Glutamatergic neuron (in vitro differentiated cells): ENCODE measurements at regions not wholly inside any gene's neighbourhood (a gene's known extent, or its start where the extent isn't known, plus 50 kb on each side); places are given as distances from the start of the nearest gene placed in this dataset.
"Not testable (repeated sequence)": the region's sequence is repeated elsewhere in the genome, so short reads cannot be mapped to it uniquely, and the experiment has no call there.

Source experiments
- DNase-seq: peaks from one replicate; pipeline ENCODE4 v3.0.0; 2022
- H3K27ac Mint-ChIP-seq: one replicate; pipeline ENCODE4 v1.8.0; 2020; ENCODE audit warnings: mild to moderate bottlenecking, mixed read lengths, inconsistent platforms; ENCODE audit not compliant: unreplicated experiment
- H3K27me3 Mint-ChIP-seq: one replicate; pipeline ENCODE4 v1.8.0; 2020; ENCODE audit warnings: mild to moderate bottlenecking, moderate library complexity, mixed read lengths, inconsistent platforms; ENCODE audit not compliant: unreplicated experiment
- H3K36me3 Mint-ChIP-seq: one replicate; pipeline ENCODE4 v1.8.0; 2020; ENCODE audit warnings: mild to moderate bottlenecking, mixed read lengths, inconsistent platforms; ENCODE audit not compliant: unreplicated experiment
- H3K4me1 Mint-ChIP-seq: one replicate; pipeline ENCODE4 v1.8.0; 2020; ENCODE audit warnings: mild to moderate bottlenecking, low read depth, mixed read lengths, inconsistent platforms; ENCODE audit not compliant: unreplicated experiment
- H3K4me3 Mint-ChIP-seq: one replicate; pipeline ENCODE4 v1.8.0; 2020; ENCODE audit warnings: mild to moderate bottlenecking, mixed read lengths, inconsistent platforms; ENCODE audit not compliant: unreplicated experiment
- H3K9me3 Mint-ChIP-seq: one replicate; pipeline ENCODE4 v1.8.0; 2020; ENCODE audit warnings: mild to moderate bottlenecking, moderate library complexity, mixed read lengths, inconsistent platforms; ENCODE audit not compliant: unreplicated experiment
- TF ChIP-seq, protein P1 (sequence below): fragments of 200-600 bp; sonication (generic); IDR thresholded peaks from one replicate; pipeline ENCODE4 v1.5.0; 2021; ENCODE audit not compliant: partially characterized antibody, unreplicated experiment

DNA sequence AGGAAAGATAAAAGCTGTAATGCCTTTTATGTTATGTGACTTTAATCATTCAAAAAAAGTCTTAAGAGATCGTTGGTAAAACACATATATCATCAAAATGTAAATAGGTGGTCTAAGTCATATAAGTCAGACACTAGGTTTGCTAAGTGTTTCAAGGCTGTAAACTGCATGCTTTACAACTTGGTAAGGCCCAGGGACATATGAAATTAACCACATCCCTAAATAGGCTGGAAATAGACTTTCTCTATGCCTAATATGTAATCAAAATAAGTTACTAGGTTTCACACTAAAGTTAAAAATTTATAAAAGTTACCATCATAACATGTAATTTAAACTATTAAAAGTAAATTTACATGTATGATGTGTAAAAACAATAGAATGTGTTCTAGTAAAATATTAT, 946.3 kb upstream of the LRATD1 start:
- H3K27ac Mint-ChIP-seq: no peak overlapping the region
- TF ChIP-seq, protein P1, sequence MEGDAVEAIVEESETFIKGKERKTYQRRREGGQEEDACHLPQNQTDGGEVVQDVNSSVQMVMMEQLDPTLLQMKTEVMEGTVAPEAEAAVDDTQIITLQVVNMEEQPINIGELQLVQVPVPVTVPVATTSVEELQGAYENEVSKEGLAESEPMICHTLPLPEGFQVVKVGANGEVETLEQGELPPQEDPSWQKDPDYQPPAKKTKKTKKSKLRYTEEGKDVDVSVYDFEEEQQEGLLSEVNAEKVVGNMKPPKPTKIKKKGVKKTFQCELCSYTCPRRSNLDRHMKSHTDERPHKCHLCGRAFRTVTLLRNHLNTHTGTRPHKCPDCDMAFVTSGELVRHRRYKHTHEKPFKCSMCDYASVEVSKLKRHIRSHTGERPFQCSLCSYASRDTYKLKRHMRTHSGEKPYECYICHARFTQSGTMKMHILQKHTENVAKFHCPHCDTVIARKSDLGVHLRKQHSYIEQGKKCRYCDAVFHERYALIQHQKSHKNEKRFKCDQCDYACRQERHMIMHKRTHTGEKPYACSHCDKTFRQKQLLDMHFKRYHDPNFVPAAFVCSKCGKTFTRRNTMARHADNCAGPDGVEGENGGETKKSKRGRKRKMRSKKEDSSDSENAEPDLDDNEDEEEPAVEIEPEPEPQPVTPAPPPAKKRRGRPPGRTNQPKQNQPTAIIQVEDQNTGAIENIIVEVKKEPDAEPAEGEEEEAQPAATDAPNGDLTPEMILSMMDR: no peak
- peaks cover 3% of the 10 kb centered on the region for H3K4me1 Mint-ChIP-seq
- DNase-seq: no peak
- H3K4me3 Mint-ChIP-seq: no peak overlapping the region
- H3K9me3 Mint-ChIP-seq: peaks cover 7% of the 10 kb centered on the region
- peaks cover 14% of the 10 kb centered on the region for H3K36me3 Mint-ChIP-seq
- H3K27me3 Mint-ChIP-seq: no peaks in the 10 kb centered on the region

- no peaks in the 10 kb centered on the region for H3K27me3 Mint-ChIP-seq
- H3K9me3 Mint-ChIP-seq: no peaks in the 10 kb centered on the region
- no peaks in the 10 kb centered on the region for H3K36me3 Mint-ChIP-seq
- H3K4me3 Mint-ChIP-seq: no peak overlapping the region
- TF ChIP-seq, protein P1: no peak
- no peaks in the 10 kb centered on the region for H3K4me1 Mint-ChIP-seq
- no peak overlapping the region for H3K27ac Mint-ChIP-seq
- no peak for DNase-seq
These were observed 937.8 kb upstream of the LRATD1 start for GRCh38 chr2:13694673-13695072.

- H3K9me3 Mint-ChIP-seq: no peaks in the 10 kb centered on the region
- H3K27ac Mint-ChIP-seq: no peak overlapping the region
- H3K36me3 Mint-ChIP-seq: no peaks in the 10 kb centered on the region
- no peaks in the 10 kb centered on the region for H3K27me3 Mint-ChIP-seq
- no peak for DNase-seq
- no peak overlapping the region for H3K4me3 Mint-ChIP-seq
- no peaks in the 10 kb centered on the region for H3K4me1 Mint-ChIP-seq
- TF ChIP-seq, protein P1: no peak
These were observed 935.9 kb upstream of the LRATD1 start for GRCh38 chr2:13696601-13697000.

DNA sequence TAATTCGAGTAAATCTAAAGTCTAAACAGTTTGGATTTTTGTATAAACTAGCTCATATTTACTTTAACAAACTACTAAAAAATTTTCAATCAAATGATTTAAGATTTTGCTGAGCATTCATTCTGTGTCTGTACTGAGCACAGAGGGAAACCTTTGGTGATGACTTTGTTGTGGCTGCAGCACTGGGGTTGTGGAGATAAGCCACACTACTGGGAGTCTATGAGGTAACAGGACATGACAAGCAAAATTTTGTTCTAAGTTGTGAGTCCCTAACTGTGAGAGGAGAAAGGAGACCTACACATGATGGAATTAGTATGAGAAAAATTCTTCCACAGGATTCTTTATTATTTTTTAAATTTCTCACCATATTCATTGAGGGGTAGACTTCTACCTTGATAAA, 933.7 kb upstream of the LRATD1 start:
- no peaks in the 10 kb centered on the region for H3K27me3 Mint-ChIP-seq
- DNase-seq: no peak
- H3K36me3 Mint-ChIP-seq: no peaks in the 10 kb centered on the region
- H3K27ac Mint-ChIP-seq: no peak overlapping the region
- H3K4me1 Mint-ChIP-seq: no peaks in the 10 kb centered on the region
- no peak overlapping the region for H3K4me3 Mint-ChIP-seq
- no peaks in the 10 kb centered on the region for H3K9me3 Mint-ChIP-seq
- TF ChIP-seq, protein P1: no peak

DNA sequence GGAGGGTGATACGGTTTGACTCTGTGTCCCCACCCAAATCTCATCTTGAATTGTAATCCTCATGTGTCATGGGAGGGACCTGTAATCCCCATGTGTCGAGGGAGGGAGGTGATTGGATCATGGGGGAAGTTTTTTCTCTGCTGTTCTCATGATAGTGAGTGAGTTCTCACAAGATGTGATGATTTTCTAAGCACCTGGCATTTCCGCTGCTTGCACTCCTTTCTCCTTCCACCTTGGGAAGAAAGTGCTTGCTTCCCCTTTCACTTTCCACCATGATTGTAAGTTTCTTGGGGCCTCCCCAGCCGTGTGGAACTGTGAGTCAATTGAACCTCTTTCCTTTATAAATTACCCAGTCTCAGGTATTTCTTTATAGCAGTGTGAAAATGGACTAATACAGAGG, 932.6 kb upstream of the LRATD1 start:
- not testable (repeated sequence) for H3K9me3 Mint-ChIP-seq, H3K4me1 Mint-ChIP-seq, DNase-seq, H3K27ac Mint-ChIP-seq, H3K4me3 Mint-ChIP-seq, H3K27me3 Mint-ChIP-seq, H3K36me3 Mint-ChIP-seq

- Mint-ChIP-seq H3K27me3 (no peaks in the 10 kb centered on the region), H3K4me3 (no peak overlapping the region), H3K9me3 (no peaks in the 10 kb centered on the region), H3K27ac (no peak overlapping the region), H3K4me1 (no peaks in the 10 kb centered on the region), H3K36me3 (no peaks in the 10 kb centered on the region)
- TF ChIP-seq, protein P1: no peak
- DNase-seq: no peak
These were observed 921.4 kb upstream of the LRATD1 start for GRCh38 chr2:13711154-13711553.
